ENCODE measurements at regions not wholly inside any gene's neighbourhood (a gene's known extent, or its start where the extent isn't known, plus 50 kb on each side); places are given as distances from the start of the nearest gene placed in this dataset.
A peak's percentile ranks its signal among the peaks of the same experiment; 100 is the strongest.

DNA sequence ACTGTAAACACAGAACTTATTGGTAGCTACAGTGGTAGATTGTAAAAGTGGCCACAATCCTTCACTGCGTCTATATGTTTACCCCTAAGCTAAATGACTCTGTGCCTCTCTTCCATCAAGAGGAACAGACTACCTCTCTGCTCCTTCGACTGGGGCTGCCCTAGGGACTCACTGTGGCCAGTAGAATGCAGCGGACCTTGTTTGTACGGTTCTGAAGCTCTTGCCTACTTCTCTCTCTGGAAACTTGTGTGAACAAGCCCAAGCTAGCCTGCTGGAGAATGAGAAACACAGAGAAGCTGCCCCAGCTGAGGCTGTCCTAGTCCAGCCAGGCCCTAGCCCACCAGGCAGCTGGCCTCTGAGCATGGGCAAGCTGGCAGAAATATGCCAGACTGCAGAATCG, 140.8 kb upstream of the SLC1A4 start:
- no peak for DNase-seq (ENCODE audit: low read depth in 2 of 3, low spot score in 2 of 3)

DNA sequence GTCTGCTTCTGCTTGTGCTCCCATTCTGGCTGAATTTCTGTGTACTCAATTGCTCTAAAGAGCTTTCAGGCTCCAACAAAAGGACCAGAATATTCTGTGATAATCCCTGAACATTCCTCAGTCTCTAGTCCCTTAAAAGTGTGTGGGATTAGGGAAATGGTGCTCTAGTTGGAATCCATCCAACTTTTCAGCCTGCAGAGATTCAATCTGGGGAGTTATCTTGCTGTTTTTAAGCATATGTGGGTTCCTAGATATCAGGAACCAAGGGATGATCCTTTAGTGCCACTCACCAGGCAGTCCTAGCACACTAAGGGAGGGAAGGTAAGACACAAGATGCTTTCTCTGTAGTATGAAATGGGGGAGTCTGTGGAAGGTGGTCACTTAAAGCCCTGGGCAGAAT, 140.3 kb upstream of the SLC1A4 start:
- DNase-seq (ENCODE audit: low read depth in 2 of 3, low spot score in 2 of 3), result no peak

DNA sequence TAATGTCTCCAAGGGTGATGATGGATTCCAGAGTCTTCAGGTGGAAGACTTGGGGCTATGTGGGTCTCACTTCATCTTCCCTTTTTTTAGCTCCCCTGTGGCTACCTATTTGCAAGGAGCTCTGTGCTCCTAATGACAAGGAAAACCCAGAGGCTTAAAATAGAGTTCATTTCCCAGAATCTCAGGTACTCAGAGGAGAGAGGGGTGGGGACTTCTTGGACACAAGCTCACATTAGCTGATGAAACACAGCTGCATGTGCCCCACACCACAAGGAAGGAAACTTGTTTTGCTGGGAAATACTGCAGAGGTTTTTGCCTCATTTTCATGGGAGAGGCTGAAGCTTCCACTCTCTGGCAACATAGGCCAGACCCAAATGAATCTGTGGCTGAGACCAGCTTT, 138.6 kb upstream of the SLC1A4 start:
- DNase-seq (ENCODE audit: low read depth in 2 of 3, low spot score in 2 of 3), result no peak

DNA sequence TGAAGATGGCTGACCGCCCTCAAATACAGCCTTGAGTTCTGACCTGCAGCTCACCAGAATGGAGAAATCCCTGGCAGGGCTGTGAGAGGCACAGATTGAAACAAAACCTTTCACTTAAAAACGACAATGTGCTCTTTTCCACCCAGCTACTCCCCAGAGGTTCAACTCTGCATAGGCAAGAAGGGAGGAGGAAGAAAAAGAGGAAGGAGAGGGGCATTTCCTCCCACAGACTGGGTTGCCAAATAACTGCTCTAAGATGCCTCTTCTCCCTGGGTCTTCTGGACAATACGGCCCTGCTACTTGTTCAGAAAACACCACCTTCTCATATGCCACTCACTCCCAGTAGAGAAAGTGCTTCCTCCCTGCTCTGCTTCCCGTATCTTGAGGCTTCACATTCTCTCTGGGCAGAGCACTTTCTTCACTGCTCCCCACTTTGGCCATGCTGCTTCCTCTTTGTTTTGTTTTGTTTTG, 136.4 kb upstream of the SLC1A4 start:
- peak in 1 of 3 donors; percentile 64 for DNase-seq (ENCODE audit: low read depth in 2 of 3, low spot score in 2 of 3)

DNA sequence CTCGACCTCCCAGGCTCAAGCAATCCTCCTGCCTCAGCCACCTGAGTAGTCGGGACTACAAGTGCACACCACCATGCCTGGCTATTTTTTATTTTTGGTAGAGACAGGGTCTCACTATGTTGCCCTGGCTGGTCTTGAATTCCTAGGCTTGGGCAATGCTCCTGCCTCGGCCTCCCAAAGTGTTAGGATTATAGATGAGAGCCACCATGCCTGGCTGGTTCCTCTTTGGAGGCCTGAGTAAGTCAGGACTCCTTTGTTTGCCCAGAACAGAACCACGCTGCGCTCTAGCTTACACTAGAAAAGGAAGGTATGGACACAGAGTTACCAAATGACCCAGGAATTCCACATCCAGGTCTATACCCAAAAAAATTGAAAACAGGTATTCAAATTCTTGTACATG, 135.9 kb upstream of the SLC1A4 start:
- no peak for DNase-seq (ENCODE audit: low read depth in 2 of 3, low spot score in 2 of 3)

DNA sequence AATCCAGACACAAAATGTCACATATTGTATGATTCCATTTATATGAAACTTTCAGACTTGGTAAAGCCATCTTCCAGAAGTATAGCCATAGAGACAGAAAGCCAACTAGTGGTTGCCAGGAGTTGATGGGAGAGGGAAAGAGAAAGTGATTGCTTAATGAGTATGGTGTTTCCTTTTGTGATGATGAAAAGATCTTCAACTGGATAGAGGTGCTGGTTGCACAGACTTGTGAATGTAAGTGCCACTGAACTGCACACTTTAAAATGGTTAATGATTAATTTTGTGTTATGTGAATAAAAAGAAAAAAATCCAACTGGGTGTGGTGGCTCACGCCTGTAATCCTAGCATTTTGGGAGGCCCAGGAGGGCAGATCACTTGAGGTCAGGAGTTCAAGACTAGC, 135.3 kb upstream of the SLC1A4 start:
- DNase-seq (ENCODE audit: low read depth in 2 of 3, low spot score in 2 of 3), result no peak

DNA sequence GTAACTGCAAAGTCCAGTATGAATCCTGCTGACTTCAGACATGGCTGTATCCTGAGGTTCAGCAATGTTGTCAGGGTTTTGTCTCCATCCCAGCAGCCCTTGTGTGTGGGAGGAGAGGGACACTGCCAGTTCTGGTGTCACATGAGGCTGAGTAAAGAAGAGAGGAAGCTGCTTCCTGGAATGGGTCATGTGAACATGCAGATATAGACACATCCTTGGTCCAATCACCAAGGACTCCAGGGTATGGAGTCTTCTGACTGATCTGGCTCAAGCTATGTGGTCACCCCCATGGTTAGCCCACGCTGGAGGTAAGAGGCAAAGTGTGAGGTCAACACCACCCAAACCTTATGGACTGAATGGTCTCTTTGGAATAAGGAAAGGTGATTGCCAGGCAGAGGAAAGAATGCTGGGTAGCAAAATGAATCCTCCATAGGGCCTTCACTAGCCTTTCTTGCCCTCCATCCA, 134.4 kb upstream of the SLC1A4 start:
- no peak for DNase-seq (ENCODE audit: low read depth in 2 of 3, low spot score in 2 of 3)

DNA sequence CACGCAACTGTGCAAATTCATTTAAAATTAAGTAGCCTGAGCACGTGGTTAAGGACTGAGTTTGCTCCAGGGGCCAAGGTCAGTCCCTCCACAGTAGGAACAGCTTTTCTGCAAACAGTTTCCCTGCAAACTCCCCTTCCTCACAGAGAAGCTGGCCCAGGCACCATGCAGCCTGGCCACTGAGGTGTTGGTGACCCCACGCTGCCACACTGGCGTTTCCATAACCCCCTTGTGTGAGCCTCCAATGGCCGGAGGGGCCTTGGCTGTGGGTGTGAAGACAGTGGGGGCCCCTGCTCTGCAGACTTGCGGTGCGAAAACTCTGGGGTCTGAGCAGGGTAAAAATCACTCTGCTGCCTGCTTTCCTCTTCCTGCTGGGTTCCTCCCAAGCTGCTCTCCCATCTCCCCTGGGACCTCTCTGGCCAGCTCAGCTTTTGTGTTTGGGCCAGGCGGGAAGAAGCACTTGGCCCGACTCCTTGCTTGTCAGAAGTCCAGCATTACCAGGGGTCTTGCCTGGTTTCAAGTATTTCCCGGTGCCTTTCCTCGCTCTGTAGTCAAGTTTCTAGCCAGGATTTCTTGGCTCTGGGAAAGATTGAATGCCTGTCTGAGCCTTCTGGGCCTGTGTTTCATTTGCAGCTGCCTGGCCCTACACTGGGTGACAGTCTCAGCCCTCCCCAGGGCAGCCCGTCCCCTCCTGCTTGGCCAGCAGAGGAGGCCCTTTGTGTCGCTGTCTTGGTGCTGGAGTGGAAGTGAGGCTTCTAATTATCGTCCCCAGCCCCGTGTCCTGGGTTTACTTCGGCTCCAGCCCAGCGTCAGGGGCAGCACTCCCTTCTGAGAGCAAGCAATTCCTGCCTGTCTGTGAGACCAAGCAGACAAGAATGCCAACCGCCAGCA, 131.4 kb upstream of the SLC1A4 start:
- DNase-seq (ENCODE audit: low read depth in 2 of 3, low spot score in 2 of 3), result no peak

DNA sequence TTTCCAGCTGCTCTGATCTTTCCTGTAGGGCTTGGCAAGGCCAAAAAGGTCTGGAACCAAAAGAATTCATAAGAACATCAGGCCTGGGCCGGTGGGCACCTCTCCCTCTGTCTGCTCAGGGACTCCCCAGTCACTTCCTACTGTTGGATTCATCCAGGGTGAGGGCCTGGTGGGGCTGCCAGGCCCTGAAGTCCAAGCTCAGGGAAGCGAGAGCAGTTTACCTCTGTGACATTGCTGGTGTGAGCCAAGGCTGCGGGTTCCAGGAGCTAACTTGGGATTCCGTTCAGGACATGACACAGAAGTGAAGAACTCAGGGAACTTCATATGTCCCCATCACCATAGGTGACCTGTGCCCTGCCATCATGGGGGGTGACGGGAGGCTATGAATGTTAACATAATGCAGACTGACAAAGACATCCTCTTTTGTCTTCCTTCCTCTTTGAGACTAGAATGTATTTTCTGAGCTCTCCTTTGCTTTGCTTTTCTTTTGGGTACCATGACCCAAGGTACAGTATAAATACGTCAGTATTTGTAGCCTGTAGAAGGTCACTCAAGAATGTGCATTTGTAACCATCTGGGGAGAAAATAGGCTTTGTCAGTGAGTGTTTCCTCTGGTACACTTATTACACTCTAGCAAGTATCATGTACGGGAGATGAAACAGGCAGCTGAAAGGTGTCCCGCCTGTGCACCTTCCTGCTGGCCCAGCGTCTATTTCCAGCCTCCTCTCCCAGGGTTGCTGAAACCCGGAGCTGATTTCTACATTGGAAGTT, 130.5 kb upstream of the SLC1A4 start:
- DNase-seq (ENCODE audit: low read depth in 2 of 3, low spot score in 2 of 3), result peak in 1 of 3 donors; percentile 32

DNA sequence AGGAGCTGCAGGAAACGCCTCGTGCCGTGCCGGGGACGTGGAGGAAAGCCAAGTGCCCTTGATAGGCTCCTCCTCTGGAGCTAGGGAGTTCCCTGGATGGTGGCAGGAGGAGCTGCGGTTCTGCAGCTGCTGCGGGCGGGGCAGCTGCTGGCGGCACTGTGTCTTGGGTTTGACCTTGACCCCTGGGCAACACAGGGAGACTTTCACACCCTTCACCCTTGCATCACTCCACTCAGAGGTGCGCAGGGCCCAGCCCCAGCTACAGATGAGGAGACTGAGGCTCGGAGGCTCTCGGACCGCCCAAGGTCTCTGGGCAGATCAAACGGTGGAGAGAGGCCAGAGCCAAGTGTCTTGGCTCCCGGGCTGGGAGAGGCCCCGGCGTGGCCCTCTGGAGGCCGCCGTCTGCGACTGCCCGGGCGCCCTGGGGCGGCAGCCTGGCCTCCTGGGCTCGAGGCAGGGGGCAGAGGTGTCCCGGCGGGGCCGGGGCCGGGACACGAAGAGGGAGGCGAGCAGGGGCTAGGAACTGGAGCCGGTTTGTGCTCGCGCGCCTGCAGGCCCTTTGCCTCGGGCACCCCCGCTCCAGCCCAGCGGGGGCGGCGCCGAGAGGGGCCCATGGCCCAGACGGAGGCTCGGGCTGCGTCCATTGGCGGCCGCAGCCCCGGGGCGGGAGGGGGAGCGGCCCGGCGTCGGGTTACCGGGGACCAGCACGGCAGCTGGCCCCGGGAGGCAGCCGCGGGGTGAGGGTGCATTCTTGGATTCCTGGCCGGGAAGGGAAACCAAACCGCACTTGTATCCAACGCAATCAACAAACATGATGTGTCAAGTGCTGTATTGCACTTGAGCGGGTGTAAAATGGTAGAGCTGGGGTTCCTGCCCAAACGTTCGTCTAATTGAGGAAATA, 129.6 kb upstream of the SLC1A4 start:
- peak in 1 of 3 donors; percentile 54 for DNase-seq (ENCODE audit: low read depth in 2 of 3, low spot score in 2 of 3)

DNA sequence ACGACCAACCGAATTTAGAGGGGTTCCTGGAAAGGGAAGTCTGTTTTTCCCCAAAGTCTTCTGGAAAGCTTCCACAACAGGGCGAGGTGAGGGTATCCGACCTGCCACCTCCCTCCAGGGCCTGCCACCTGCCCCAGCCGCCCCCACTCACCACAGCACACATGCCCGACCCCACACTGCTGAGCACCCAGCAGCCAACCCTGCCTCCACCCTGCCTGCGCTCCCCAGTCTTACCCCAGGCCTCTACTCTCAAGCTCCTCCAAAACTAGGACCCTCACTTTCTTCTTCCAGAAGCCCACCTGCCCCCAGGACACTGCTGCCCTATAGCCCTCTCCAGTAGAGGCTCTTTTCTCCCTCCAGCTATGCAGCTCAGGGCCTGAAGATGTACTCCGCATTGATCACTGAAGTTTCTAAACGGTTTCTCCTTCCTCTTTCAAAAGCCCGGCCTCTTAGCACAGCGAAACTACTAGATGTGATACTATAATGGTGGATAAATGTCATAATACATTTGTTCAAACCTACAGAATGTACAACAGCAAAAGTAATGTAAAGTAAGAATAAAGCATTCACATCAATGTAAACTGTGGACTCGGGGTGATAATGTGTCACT, 128.8 kb upstream of the SLC1A4 start:
- DNase-seq (ENCODE audit: low read depth in 2 of 3, low spot score in 2 of 3), result no peak

DNA sequence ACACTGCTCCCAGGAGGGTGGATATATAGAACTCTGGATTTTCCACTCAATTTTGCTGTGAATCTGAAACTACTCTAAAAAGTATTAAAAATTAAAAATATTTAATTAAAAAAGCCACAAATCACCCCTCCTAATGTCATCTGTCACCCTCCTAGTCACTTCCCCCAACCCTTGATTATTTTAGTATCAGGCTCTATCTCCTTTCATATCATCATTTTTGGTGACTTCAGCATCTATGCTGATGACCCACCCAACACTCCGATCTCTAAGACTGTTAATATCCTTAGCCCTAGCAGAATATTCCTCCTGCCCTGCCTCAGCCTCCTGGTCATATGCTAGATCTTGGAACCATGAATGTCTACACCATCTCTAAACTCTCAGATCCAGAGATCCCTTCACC, 128.3 kb upstream of the SLC1A4 start:
- no peak for DNase-seq (ENCODE audit: low read depth in 2 of 3, low spot score in 2 of 3)

DNA sequence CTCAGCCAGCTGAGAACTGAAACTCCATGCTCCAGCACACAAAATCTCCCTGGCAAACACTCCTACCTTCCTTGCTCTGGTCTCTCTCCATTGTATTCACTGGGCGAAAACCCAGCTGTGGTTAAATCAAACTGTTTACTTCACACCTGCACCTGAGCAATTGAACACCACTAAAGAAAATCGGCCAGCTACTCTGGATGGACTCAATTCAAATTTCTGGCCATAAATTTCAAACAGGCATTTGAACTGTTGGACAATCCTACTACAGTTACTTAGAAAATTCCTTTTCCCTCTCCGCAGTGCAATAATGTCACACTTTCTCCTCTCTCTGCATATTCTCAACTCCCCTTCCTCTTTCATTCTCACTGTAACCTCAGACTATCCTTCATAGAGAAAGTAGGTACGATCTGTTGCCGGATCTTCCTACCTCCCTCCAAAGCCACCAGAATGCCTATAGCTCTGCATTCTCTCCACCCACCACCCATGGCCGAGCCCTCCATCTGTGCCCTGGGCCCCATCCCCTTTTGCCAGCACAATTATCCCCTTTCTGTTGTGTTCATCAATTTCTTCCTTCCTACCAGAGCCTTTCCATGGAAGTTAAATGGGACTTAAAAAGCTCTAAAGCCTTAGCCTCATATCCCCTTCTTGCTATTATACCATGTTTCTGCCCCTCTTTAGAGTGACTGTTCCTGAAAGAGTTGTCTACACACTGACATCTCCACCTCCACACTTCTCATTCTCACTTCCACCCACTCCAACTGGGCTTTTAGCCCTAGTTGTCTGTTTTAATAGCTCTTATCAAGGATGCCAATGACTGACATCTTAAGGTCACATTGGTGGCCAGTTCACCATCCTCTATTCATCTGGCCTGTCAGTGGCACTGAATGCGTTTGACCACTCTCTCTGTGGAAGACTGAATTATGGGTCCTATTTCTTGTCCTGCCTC, 127.5 kb upstream of the SLC1A4 start:
- no peak for DNase-seq (ENCODE audit: low read depth in 2 of 3, low spot score in 2 of 3)

DNA sequence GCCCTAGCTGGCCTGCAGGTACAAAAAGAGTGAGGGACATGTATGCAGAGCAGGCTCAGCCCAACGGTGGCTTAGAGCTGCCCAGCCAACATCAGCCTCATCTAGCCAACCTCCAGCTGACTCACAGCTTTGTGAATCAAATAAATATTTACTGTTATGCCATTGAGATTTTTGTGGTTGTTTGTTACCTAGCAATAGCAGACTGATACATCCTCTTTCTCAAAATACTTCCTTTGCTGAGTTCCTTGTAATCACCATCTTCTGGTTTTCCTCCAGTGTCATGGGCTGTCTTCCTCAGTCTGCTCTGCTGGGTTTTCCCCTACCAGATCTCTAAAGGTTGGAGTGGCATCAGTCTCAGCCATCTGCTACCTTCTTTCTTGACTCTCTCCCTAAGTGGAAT, 126.6 kb upstream of the SLC1A4 start:
- peak in 1 of 3 donors; percentile 44 for DNase-seq (ENCODE audit: low read depth in 2 of 3, low spot score in 2 of 3)

DNA sequence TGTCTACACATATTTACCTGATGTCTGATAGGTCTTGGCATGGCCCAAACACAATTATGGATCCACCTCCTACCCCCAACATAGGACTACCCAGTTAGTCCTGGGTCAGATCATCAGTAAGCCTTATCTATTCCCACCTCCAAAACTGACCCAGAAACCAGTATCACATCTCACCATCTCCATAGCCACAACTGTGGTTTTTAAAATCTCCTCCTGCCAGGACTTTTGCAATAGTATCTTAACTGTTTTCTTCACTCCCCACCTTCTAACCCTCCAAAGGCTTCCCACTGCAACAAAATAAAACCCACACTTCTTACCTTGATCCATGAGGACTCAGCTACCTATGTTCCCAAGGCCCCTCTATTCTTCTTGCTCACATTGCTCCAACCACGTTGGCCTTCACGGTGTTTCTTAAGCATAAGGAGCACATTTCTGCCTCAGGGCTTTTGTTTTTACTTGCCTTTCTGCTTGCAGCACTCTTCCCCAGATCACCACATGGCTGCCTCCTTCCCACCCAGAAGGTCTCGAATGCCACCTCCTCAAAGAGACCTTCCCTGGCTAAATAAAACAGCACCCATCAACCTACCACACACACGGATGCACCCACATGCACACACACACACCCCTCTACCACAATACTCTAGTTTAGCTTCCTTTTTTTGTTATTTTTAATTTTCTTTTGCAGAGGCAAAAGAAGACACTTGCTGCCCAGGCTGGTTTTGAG, 125.9 kb upstream of the SLC1A4 start:
- DNase-seq (ENCODE audit: low read depth in 2 of 3, low spot score in 2 of 3), result no peak

DNA sequence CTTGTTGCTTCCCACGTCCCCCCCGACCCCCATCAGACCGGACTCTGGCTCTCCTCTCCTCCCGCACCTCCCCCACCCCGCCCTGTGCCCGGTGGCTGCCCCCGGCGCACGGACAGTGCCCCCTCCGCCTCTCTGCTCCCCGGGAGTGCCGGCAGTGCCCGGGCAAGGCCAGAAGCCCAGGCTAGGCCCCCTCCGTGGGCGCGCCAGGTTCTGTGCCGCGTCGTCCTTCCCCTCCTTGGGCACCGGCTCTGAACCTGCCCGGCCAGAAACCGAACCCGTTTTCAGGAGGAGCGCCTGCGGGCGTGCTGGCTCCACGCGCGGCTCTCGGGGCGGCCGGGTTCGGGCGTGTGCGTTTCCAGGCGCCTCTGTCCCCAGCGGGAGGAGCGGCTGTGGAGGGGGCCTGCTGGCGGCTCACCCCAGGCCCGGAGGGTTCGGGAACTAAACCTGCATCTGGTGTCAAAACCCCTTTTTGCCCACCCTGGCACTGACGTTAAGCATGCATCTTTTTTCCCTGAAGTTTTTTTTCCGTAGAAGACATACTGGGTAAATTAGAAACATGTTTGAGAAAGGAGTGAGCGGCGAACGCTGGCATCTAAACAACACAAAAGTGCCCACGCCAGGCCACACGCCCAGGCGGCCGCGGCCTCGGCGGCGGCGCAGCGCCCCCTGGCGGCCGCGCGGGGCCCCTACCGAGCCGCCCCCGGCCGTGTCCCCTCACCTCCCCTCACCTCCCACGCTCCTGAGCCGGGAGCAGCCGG, 123.9 kb upstream of the SLC1A4 start:
- DNase-seq (ENCODE audit: low read depth in 2 of 3, low spot score in 2 of 3), result peak; percentile 57 to 78 (median 63)

DNA sequence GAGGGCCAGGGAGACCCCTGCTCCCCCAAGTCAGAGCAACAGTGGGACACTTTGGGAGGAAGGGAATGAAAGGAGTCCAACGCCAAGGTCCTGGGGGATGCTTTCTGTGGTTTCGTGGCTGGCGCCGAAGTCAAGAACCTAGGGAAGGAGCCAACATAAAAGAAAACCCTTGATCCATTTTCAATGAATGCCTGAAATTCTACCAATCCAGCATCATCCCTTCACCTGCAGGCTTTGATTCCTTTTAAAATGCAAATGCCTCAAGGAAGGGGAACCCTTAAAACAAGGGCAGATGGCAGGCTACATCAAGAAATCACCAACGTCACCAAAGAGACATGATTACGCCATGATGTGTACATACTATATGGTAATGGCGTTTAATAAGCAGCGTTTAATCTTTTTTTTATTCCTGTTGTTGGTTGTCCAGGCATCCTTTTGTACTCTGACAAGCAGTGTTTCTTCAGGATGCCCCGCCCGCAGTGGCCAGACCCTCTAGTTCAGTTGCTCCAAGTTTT, 123.3 kb upstream of the SLC1A4 start:
- no peak for DNase-seq (ENCODE audit: low read depth in 2 of 3, low spot score in 2 of 3)

DNA sequence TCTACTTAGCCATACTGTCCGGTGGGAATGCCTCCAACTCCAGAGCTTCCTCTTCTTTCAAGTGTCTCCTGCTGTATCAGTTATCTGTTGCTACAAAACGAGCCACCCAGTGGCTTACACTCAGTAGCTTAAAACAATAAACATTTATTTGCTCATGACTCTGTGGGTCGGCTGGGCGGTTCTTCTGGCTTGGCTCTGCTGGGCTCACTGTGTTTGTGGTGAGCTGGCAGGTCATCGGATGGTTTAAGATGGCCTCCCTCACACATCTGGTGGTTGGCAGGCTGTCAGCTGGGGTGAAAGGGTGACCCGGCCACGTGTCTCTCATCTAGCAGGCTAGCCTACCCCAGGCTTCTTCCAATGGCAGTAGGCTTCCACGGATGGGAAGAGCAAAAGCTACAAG, 122.4 kb upstream of the SLC1A4 start:
- DNase-seq (ENCODE audit: low read depth in 2 of 3, low spot score in 2 of 3), result no peak
